Activated naive CD8-positive, alpha-beta T cell treated with anti-CD3 and anti-CD28 coated beads, Interleukin-2, amount 50 U/mL, for 24 hours (primary cell): ENCODE measurements at regions not wholly inside any gene's neighbourhood (a gene's known extent, or its start where the extent isn't known, plus 50 kb on each side); places are given as distances from the start of the nearest gene placed in this dataset.

Experiments
- ATAC-seq: fragments of 150-1000 bp; cut with Tn5 transposase; one replicate; pipeline ENCODE4 v1.10.0; 2021
- DNase-seq: peaks from one replicate; pipeline ENCODE4 v3.0.0; 2021
- H3K27ac Mint-ChIP-seq: one replicate; pipeline ENCODE4 v1.8.0; 2021; ENCODE audit warnings: mild to moderate bottlenecking, mixed read lengths
- H3K27me3 Mint-ChIP-seq: one replicate; pipeline ENCODE4 v1.8.0; 2021; ENCODE audit warnings: mixed read lengths
- H3K36me3 Mint-ChIP-seq: one replicate; pipeline ENCODE4 v1.8.0; 2021; ENCODE audit warnings: low read depth, mixed read lengths
- H3K4me1 Mint-ChIP-seq: one replicate; pipeline ENCODE4 v1.8.0; 2021; ENCODE audit warnings: mixed read lengths
- H3K4me3 Mint-ChIP-seq: one replicate; pipeline ENCODE4 v1.8.0; 2021; ENCODE audit warnings: mild to moderate bottlenecking, moderate library complexity, mixed read lengths
- H3K9me3 Mint-ChIP-seq: one replicate; pipeline ENCODE4 v1.8.0; 2021; ENCODE audit warnings: mixed read lengths

- Mint-ChIP-seq H3K4me1 (no peaks in the 10 kb centered on the region), H3K36me3 (no peaks in the 10 kb centered on the region), H3K4me3 (no peak overlapping the region), H3K27ac (no peak overlapping the region), H3K9me3 (peaks cover 3% of the 10 kb centered on the region), H3K27me3 (peaks cover 9% of the 10 kb centered on the region)
- DNase-seq (no peak), ATAC-seq (no peak)
These were observed 188.6 kb upstream of the SH3BP4 start for GRCh38 chr2:234763002-234763873.

- Mint-ChIP-seq H3K9me3 (peaks cover 5% of the 10 kb centered on the region), H3K27me3 (peaks cover 10% of the 10 kb centered on the region), H3K4me1 (no peaks in the 10 kb centered on the region), H3K36me3 (no peaks in the 10 kb centered on the region), H3K27ac (no peak overlapping the region), H3K4me3 (no peak overlapping the region)
- DNase-seq (no peak), ATAC-seq (no peak)
These were observed 189.9 kb upstream of the SH3BP4 start for GRCh38 chr2:234761910-234762309.

- no peak for DNase-seq
- Mint-ChIP-seq H3K4me1 (no peaks in the 10 kb centered on the region), H3K27ac (no peak overlapping the region), H3K4me3 (no peak overlapping the region), H3K9me3 (peaks cover 5% of the 10 kb centered on the region), H3K27me3 (peaks cover 7% of the 10 kb centered on the region), H3K36me3 (no peaks in the 10 kb centered on the region)
- no peak for ATAC-seq
These were observed 197.7 kb upstream of the SH3BP4 start for GRCh38 chr2:234754126-234754525.

GRCh38 chr2:234753701-234754100 is 198.1 kb upstream of the SH3BP4 start:
- Mint-ChIP-seq H3K27me3 (peaks cover 5% of the 10 kb centered on the region), H3K9me3 (peaks cover 5% of the 10 kb centered on the region), H3K4me1 (no peaks in the 10 kb centered on the region), H3K4me3 (no peak overlapping the region), H3K36me3 (no peaks in the 10 kb centered on the region), H3K27ac (no peak overlapping the region)
- DNase-seq (no peak), ATAC-seq (no peak)

GRCh38 chr2:234752966-234753365 is 198.9 kb upstream of the SH3BP4 start:
- H3K9me3 Mint-ChIP-seq: no peaks in the 10 kb centered on the region
- no peaks in the 10 kb centered on the region for H3K36me3 Mint-ChIP-seq
- no peak overlapping the region for H3K27ac Mint-ChIP-seq
- peaks cover 2% of the 10 kb centered on the region for H3K27me3 Mint-ChIP-seq
- H3K4me3 Mint-ChIP-seq: no peak overlapping the region
- DNase-seq (no peak), ATAC-seq (no peak)
- H3K4me1 Mint-ChIP-seq: no peaks in the 10 kb centered on the region

- Mint-ChIP-seq H3K27ac (no peak overlapping the region), H3K4me1 (no peaks in the 10 kb centered on the region), H3K9me3 (no peaks in the 10 kb centered on the region), H3K4me3 (no peak overlapping the region), H3K36me3 (no peaks in the 10 kb centered on the region), H3K27me3 (peaks cover 6% of the 10 kb centered on the region)
- ATAC-seq (no peak), DNase-seq (no peak)
These were observed 200.4 kb upstream of the SH3BP4 start for GRCh38 chr2:234751275-234751973.

GRCh38 chr2:234747833-234748559 is 203.8 kb upstream of the SH3BP4 start:
- Mint-ChIP-seq H3K4me3 (no peak overlapping the region), H3K9me3 (no peaks in the 10 kb centered on the region), H3K27me3 (peaks cover 6% of the 10 kb centered on the region), H3K36me3 (no peaks in the 10 kb centered on the region), H3K27ac (no peak overlapping the region), H3K4me1 (no peaks in the 10 kb centered on the region)
- no peak for ATAC-seq
- DNase-seq: no peak

GRCh38 chr2:234747032-234747431 is 204.8 kb upstream of the SH3BP4 start:
- Mint-ChIP-seq H3K36me3 (no peaks in the 10 kb centered on the region), H3K4me1 (no peaks in the 10 kb centered on the region), H3K4me3 (no peak overlapping the region), H3K27ac (no peak overlapping the region), H3K9me3 (peaks cover 1% of the 10 kb centered on the region), H3K27me3 (peaks cover 7% of the 10 kb centered on the region)
- no peak for ATAC-seq
- DNase-seq: no peak

GRCh38 chr2:234745347-234745746 is 206.5 kb upstream of the SH3BP4 start:
- no peaks in the 10 kb centered on the region for H3K36me3 Mint-ChIP-seq
- no peaks in the 10 kb centered on the region for H3K4me1 Mint-ChIP-seq
- H3K27me3 Mint-ChIP-seq: peaks cover 13% of the 10 kb centered on the region

GRCh38 chr2:234741976-234742375 is 209.8 kb upstream of the SH3BP4 start:
- Mint-ChIP-seq H3K27ac (no peak overlapping the region), H3K36me3 (no peaks in the 10 kb centered on the region), H3K4me1 (no peaks in the 10 kb centered on the region), H3K4me3 (no peak overlapping the region), H3K9me3 (peaks cover 7% of the 10 kb centered on the region), H3K27me3 (peaks cover 9% of the 10 kb centered on the region)
- no peak for DNase-seq
- no peak for ATAC-seq

More at GRCh38 chr2:234745347-234745746, 206.5 kb upstream of the SH3BP4 start:
- ATAC-seq (no peak), DNase-seq (no peak)
- peaks cover 7% of the 10 kb centered on the region for H3K9me3 Mint-ChIP-seq
- H3K4me3 Mint-ChIP-seq: no peak overlapping the region
- no peak overlapping the region for H3K27ac Mint-ChIP-seq

- ATAC-seq (no peak), DNase-seq (no peak)
- Mint-ChIP-seq H3K4me3 (no peak overlapping the region), H3K36me3 (no peaks in the 10 kb centered on the region), H3K27ac (no peak overlapping the region), H3K4me1 (no peaks in the 10 kb centered on the region), H3K9me3 (peaks cover 13% of the 10 kb centered on the region), H3K27me3 (peaks cover 16% of the 10 kb centered on the region)
These were observed 212.8 kb upstream of the SH3BP4 start for GRCh38 chr2:234739061-234739460.

- Mint-ChIP-seq H3K27ac (no peak overlapping the region), H3K4me1 (no peaks in the 10 kb centered on the region), H3K4me3 (no peak overlapping the region), H3K27me3 (peaks cover 9% of the 10 kb centered on the region), H3K36me3 (no peaks in the 10 kb centered on the region), H3K9me3 (peaks cover 6% of the 10 kb centered on the region)
- DNase-seq (no peak), ATAC-seq (no peak)
These were observed 216.0 kb upstream of the SH3BP4 start for GRCh38 chr2:234735829-234736228.

- Mint-ChIP-seq H3K4me1 (no peaks in the 10 kb centered on the region), H3K27me3 (peaks cover 9% of the 10 kb centered on the region), H3K36me3 (no peaks in the 10 kb centered on the region), H3K4me3 (no peak overlapping the region), H3K9me3 (peaks cover 6% of the 10 kb centered on the region), H3K27ac (no peak overlapping the region)
- ATAC-seq: no peak
- no peak for DNase-seq
These were observed 217.8 kb upstream of the SH3BP4 start for GRCh38 chr2:234733795-234734600.

- ATAC-seq: no peak
- no peak for DNase-seq
- H3K36me3 Mint-ChIP-seq: no peaks in the 10 kb centered on the region
- no peak overlapping the region for H3K27ac Mint-ChIP-seq
- H3K4me1 Mint-ChIP-seq: no peaks in the 10 kb centered on the region
- peaks cover 6% of the 10 kb centered on the region for H3K9me3 Mint-ChIP-seq
- peaks cover 9% of the 10 kb centered on the region for H3K27me3 Mint-ChIP-seq
- no peak overlapping the region for H3K4me3 Mint-ChIP-seq
These were observed 218.7 kb upstream of the SH3BP4 start for GRCh38 chr2:234733093-234733489.
